ENCODE measurements at regions not wholly inside any gene's neighbourhood (a gene's known extent, or its start where the extent isn't known, plus 50 kb on each side); places are given as distances from the start of the nearest gene placed in this dataset.

GRCh38 chr17:77692571-77693161, 265.8 kb upstream of the TNRC6C start:
- H3K4me1 ChIP-seq = no peaks in the 10 kb centered on the region
- TF ChIP-seq CTCF (IDR thresholded peaks at IDR 0.05) = no peak
- no peaks in the 10 kb centered on the region for H3K9me3 ChIP-seq
- H3K4me3 ChIP-seq = no peak overlapping the region
- 42 to 53% methylated on average over 12 of the region's 12 CpGs for whole genome bisulfite sequencing, 2 donors
- peaks cover 0 to 8% (median 0%) of the 10 kb centered on the region in 4 donors for H3K27me3 ChIP-seq
- no peak overlapping the region for H3K27ac ChIP-seq
- no peaks in the 10 kb centered on the region for H3K36me3 ChIP-seq
- DNase-seq (no peak), FAIRE-seq (no peak), ATAC-seq (no peak)
- intact Hi-C loops (cut with DNase I) = no loop called here

GRCh38 chr17:77693301-77693700, 265.2 kb upstream of the TNRC6C start:
- H3K36me3 ChIP-seq = no peaks in the 10 kb centered on the region
- H3K27me3 ChIP-seq = peaks cover 0 to 8% (median 0%) of the 10 kb centered on the region in 4 donors
- no peak for DNase-seq
- no peak for ATAC-seq
- no peak for TF ChIP-seq CTCF (IDR thresholded peaks at IDR 0.05)
- no peak overlapping the region for H3K4me3 ChIP-seq
- no peaks in the 10 kb centered on the region for H3K4me1 ChIP-seq
- no peaks in the 10 kb centered on the region for H3K9me3 ChIP-seq
- WGBS, 2 donors = 54 to 63% methylated on average over 9 of the region's 9 CpGs
- intact Hi-C loops (cut with DNase I) = no loop called here
- FAIRE-seq = no peak
- no peak overlapping the region for H3K27ac ChIP-seq

GRCh38 chr17:77693776-77694175, 264.7 kb upstream of the TNRC6C start:
- intact Hi-C loops (cut with DNase I) = no loop called here
- no peak for FAIRE-seq
- Histone ChIP-seq H3K4me3 (no peak overlapping the region), H3K36me3 (no peaks in the 10 kb centered on the region), H3K27me3 (peaks cover 0 to 8% (median 0%) of the 10 kb centered on the region in 4 donors), H3K4me1 (no peaks in the 10 kb centered on the region), H3K27ac (no peak overlapping the region), H3K9me3 (no peaks in the 10 kb centered on the region)
- 30 to 33% methylated on average over 7 of the region's 7 CpGs for WGBS, 2 donors
- TF ChIP-seq CTCF (IDR thresholded peaks at IDR 0.05) = no peak
- no peak for DNase-seq
- ATAC-seq = no peak

GRCh38 chr17:77694391-77695363, 263.8 kb upstream of the TNRC6C start:
- FAIRE-seq (no peak), DNase-seq (no peak), ATAC-seq (no peak)
- no peak overlapping the region for H3K27ac ChIP-seq
- no peak overlapping the region for H3K4me3 ChIP-seq
- intact Hi-C loops (cut with DNase I) = no loop called here
- H3K4me1 ChIP-seq = no peaks in the 10 kb centered on the region
- no peak for TF ChIP-seq CTCF (IDR thresholded peaks at IDR 0.05)
- H3K27me3 ChIP-seq = peaks cover 0 to 8% (median 0%) of the 10 kb centered on the region in 4 donors
- H3K9me3 ChIP-seq = no peaks in the 10 kb centered on the region
- 58 to 70% methylated on average over 11 of the region's 11 CpGs for WGBS, 2 donors
- H3K36me3 ChIP-seq = no peaks in the 10 kb centered on the region

- no peak overlapping the region for H3K4me3 ChIP-seq
- no peak for TF ChIP-seq CTCF (IDR thresholded peaks at IDR 0.05)
- ATAC-seq (no peak), DNase-seq (no peak), FAIRE-seq (no peak)
- no peak overlapping the region for H3K27ac ChIP-seq
- intact Hi-C loops (cut with DNase I) = no loop called here
- H3K9me3 ChIP-seq = no peaks in the 10 kb centered on the region
- no peaks in the 10 kb centered on the region for H3K4me1 ChIP-seq
- WGBS, 2 donors = 53 to 80% methylated on average over 9 of the region's 9 CpGs
- peaks cover 0 to 3% (median 0%) of the 10 kb centered on the region in 4 donors for H3K27me3 ChIP-seq
- H3K36me3 ChIP-seq = no peaks in the 10 kb centered on the region
These were observed 263.1 kb upstream of the TNRC6C start for GRCh38 chr17:77695386-77695785.

All from pancreas (tissue), 10 donors.